Sigmoid colon (tissue), 6 donors: ENCODE measurements at regions not wholly inside any gene's neighbourhood (a gene's known extent, or its start where the extent isn't known, plus 50 kb on each side); places are given as distances from the start of the nearest gene placed in this dataset.

Experiments used
- DNase-seq: peaks from one replicate; pipeline ENCODE4 v3.0.0-alpha.2; 2019
- H3K27ac ChIP-seq, 4 donors: fragments of 200-600 bp; sonication (generic); one replicate each; pipeline ENCODE4 v1.5.1; 2016 to 2019; ENCODE audit warnings: mild to moderate bottlenecking in 1 of 4
- H3K27me3 ChIP-seq, 3 donors: fragments of 200-600 bp; sonication (generic); one replicate each; pipeline ENCODE4 v1.5.1; 2019; ENCODE audit warnings: mild to moderate bottlenecking in 1 of 3
- H3K36me3 ChIP-seq, 4 donors: fragments of 200-600 bp; sonication (generic); one replicate each; pipeline ENCODE4 v1.5.1; 2016 to 2019
- H3K4me1 ChIP-seq, 4 donors: fragments of 200-600 bp; sonication (generic); one replicate each; pipeline ENCODE4 v1.5.1; 2017 to 2019
- H3K4me3 ChIP-seq, 4 donors: fragments of 200-600 bp; sonication (generic); one replicate each; pipeline ENCODE4 v1.5.1; 2017 to 2019; ENCODE audit warnings: mild to moderate bottlenecking in 2 of 4, moderate library complexity in 1 of 4
- H3K9me3 ChIP-seq, 4 donors: fragments of 200-600 bp in 3 of 4; sonication (generic) in 3 of 4; one replicate each; pipeline versions ENCODE4 v1.5.1 to v1.6.1; 2013 to 2019
- EP300 ChIP-seq, 4 donors: sonication (generic); formaldehyde crosslinking; IDR thresholded peaks; one replicate each; pipeline ENCODE4 v1.6.1; 2017; ENCODE audit warnings: antibody characterized with exemption in 4 of 4
- POLR2A ChIP-seq, 2 donors: fragments of 450-650 bp; IDR thresholded peaks; one replicate each; pipeline ENCODE4 v1.6.1; 2016; ENCODE audit warnings: antibody characterized with exemption in 2 of 2, mild to moderate bottlenecking in 2 of 2, moderate library complexity in 2 of 2
- POLR2AphosphoS5 ChIP-seq, 4 donors: sonication (generic); formaldehyde crosslinking; IDR thresholded peaks; one replicate each; pipeline ENCODE4 v1.6.1; 2017; ENCODE audit warnings: antibody characterized with exemption in 4 of 4
- WGBS, 2 donors: extraction: QIAGEN DNeasy Blood & Tissue Kit; methylation state at CpG; one replicate each; pipeline ENCODE4 v1.1.7; 2013; 5-methylcytosine and 5-hydroxymethylcytosine counted together
- intact Hi-C: fragments of 100-400 bp; cut with DNase I; formaldehyde crosslinking; loops from one replicate; pipeline ENCODE4 v1.15.1; 2023
- TF ChIP-seq, protein P1 (sequence below), 4 experiments: fragments of 450-650 bp in 3 of 4; fragments of 200-600 bp in 1 of 4; IDR thresholded peaks; one replicate each; pipeline ENCODE4 v1.5.1; 2016 to 2019; ENCODE audit warnings: antibody characterized with exemption in 4 of 4, mild to moderate bottlenecking in 3 of 4, moderate library complexity in 2 of 4
- donor health status: healthy with polysubstance abuse.
- donor health status: healthy.

DNA sequence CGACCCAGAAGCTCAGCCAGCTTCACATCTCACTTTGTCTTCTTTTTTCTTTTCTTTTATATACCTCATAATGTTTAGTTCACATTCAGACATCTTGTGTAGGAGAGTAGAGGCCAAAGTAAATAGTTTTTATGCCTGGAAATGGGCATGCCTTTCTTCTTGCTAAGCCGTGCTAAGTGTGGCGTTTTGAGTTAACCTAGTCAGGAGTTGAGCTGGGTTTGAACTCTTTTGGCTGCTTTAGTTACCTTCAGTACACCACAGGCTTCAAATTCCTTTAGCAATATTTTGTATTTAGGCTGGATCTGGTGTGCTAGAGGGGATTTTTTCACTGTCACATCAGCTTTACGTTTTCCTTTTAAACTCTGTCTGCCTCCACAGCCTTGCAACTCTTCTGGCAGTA, 300.8 kb downstream of the ZNF674 start:
- no peaks in the 10 kb centered on the region for H3K27me3 ChIP-seq
- H3K9me3 ChIP-seq, result no peaks in the 10 kb centered on the region
- 85% methylated on average over 4 of the region's 4 CpGs for WGBS, 2 donors
- no peak for DNase-seq
- no peak overlapping the region for H3K4me3 ChIP-seq
- intact Hi-C loops, result no loop called here
- H3K4me1 ChIP-seq, result no peaks in the 10 kb centered on the region
- TF ChIP-seq, protein P1, sequence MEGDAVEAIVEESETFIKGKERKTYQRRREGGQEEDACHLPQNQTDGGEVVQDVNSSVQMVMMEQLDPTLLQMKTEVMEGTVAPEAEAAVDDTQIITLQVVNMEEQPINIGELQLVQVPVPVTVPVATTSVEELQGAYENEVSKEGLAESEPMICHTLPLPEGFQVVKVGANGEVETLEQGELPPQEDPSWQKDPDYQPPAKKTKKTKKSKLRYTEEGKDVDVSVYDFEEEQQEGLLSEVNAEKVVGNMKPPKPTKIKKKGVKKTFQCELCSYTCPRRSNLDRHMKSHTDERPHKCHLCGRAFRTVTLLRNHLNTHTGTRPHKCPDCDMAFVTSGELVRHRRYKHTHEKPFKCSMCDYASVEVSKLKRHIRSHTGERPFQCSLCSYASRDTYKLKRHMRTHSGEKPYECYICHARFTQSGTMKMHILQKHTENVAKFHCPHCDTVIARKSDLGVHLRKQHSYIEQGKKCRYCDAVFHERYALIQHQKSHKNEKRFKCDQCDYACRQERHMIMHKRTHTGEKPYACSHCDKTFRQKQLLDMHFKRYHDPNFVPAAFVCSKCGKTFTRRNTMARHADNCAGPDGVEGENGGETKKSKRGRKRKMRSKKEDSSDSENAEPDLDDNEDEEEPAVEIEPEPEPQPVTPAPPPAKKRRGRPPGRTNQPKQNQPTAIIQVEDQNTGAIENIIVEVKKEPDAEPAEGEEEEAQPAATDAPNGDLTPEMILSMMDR (IDR thresholded peaks at IDR 0.05), result no peak
- TF ChIP-seq POLR2AphosphoS5 (IDR thresholded peaks at IDR 0.05) (no peak), POLR2A (IDR thresholded peaks at IDR 0.05) (no peak), EP300 (IDR thresholded peaks at IDR 0.05) (no peak)
- H3K27ac ChIP-seq, result no peak overlapping the region
- H3K36me3 ChIP-seq, result no peaks in the 10 kb centered on the region

DNA sequence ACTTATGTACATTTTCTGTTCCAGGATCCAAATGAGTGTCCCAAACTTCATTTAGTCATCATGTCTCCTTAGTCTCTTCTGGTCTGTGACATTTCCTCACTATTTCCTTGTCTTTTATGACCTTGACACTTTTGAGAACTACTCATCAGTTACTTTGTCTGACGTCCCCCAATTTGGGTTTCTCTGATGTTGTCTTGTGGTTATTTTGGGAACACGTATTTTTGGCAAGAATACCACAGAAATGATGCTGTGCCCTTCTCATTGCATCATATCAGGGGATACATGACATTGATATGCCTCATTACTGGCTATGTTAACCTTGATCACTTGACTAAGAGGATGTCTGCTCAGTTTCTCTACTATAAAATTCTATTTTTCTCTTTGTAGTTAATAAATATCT, 308.8 kb downstream of the ZNF674 start:
- Histone ChIP-seq H3K27me3 (no peaks in the 10 kb centered on the region), H3K4me3 (no peak overlapping the region), H3K36me3 (no peaks in the 10 kb centered on the region), H3K27ac (no peak overlapping the region), H3K9me3 (no peaks in the 10 kb centered on the region), H3K4me1 (no peaks in the 10 kb centered on the region)
- WGBS, 2 donors, result 55 to 76% methylated on average over 2 of the region's 2 CpGs
- no peak for TF ChIP-seq POLR2AphosphoS5 (IDR thresholded peaks at IDR 0.05)
- TF ChIP-seq, protein P1 (IDR thresholded peaks at IDR 0.05), result no peak
- TF ChIP-seq EP300 (IDR thresholded peaks at IDR 0.05), result no peak
- TF ChIP-seq POLR2A (IDR thresholded peaks at IDR 0.05), result no peak
- no peak for DNase-seq
- intact Hi-C loops, result no loop called here

DNA sequence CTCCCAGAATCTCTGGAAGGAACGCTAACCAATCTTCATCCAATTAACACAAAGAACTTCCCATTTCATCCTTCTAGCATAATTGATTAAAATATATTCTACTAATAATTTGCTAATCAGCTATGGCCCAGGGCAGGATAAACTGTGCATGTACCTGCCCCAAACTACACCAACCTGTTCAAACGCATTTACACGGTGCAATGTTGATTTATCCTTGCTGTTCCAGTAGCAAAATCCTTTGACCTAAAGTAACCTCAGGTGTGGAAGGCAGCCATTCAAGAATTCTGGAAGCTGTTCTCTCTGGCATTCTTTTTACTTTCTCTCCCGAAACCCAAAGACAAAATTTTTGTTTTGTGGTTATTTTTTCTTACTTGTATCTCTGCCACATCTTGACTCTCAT, 309.4 kb downstream of the ZNF674 start:
- no peak for DNase-seq
- Histone ChIP-seq H3K4me1 (no peaks in the 10 kb centered on the region), H3K36me3 (no peaks in the 10 kb centered on the region), H3K27me3 (no peaks in the 10 kb centered on the region), H3K9me3 (no peaks in the 10 kb centered on the region), H3K27ac (no peak overlapping the region), H3K4me3 (no peak overlapping the region)
- intact Hi-C loops, result no loop called here
- TF ChIP-seq EP300 (IDR thresholded peaks at IDR 0.05), result no peak
- no peak for TF ChIP-seq POLR2A (IDR thresholded peaks at IDR 0.05)
- TF ChIP-seq POLR2AphosphoS5 (IDR thresholded peaks at IDR 0.05), result no peak
- TF ChIP-seq, protein P1 (IDR thresholded peaks at IDR 0.05), result no peak
- WGBS, 2 donors, result 71 to 87% methylated on average over 4 of the region's 4 CpGs

DNA sequence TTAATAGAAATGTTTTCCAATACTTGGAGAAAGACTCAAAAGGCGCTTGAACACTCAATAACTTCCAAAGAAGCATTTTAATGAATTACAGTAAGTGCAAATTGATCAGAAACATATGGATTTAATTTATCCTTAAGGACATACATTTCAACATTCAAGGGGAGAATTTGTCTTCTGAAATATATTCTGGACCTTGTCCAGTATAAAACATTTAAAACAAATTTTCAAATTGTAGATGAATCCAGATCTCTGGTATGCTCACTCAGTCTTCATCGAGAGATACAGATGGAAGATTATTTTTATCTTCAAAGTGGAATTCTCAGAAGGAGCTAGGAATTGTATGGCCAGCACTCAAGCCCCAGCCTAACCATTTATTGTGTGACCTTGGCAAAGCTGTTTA, 310.4 kb downstream of the ZNF674 start:
- WGBS, 2 donors, result 88 to 91% methylated on average over 2 of the region's 2 CpGs
- TF ChIP-seq POLR2AphosphoS5 (IDR thresholded peaks at IDR 0.05), result no peak
- TF ChIP-seq EP300 (IDR thresholded peaks at IDR 0.05), result no peak
- no peak for TF ChIP-seq POLR2A (IDR thresholded peaks at IDR 0.05)
- TF ChIP-seq, protein P1 (IDR thresholded peaks at IDR 0.05), result no peak
- H3K4me1 ChIP-seq, result no peaks in the 10 kb centered on the region
- intact Hi-C loops, result no loop called here
- H3K4me3 ChIP-seq, result no peak overlapping the region
- H3K27ac ChIP-seq, result no peak overlapping the region
- H3K27me3 ChIP-seq, result no peaks in the 10 kb centered on the region
- H3K9me3 ChIP-seq, result no peaks in the 10 kb centered on the region
- DNase-seq, result no peak
- H3K36me3 ChIP-seq, result no peaks in the 10 kb centered on the region

DNA sequence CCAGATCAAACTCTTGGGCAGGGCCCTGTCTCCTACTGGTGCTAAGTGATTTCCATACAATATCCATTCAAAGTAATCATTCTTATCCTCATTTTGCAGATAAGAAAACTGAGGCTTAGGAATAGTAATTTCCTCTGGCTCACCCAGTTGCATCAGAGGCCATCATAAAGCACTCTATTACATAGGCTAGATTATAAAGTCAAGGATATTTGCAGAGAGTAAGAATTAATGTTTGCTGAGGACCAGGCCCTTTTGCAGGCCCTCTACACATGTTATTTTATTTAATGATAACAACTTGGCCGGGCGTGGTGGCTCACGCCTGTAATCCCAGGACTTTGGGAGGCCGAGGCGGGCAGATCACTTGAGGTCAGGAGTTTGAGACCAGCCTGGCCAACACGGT, 316.8 kb downstream of the ZNF674 start:
- intact Hi-C loops, result no loop called here

More for the DNA sequence above, 316.8 kb downstream of the ZNF674 start:
- Histone ChIP-seq H3K4me3 (no peak overlapping the region), H3K36me3 (no peaks in the 10 kb centered on the region), H3K4me1 (no peaks in the 10 kb centered on the region), H3K27me3 (no peaks in the 10 kb centered on the region), H3K9me3 (no peaks in the 10 kb centered on the region), H3K27ac (no peak overlapping the region)
- WGBS, 2 donors, result 40 to 87% methylated on average over 6 of the region's 6 CpGs
- TF ChIP-seq, protein P1 (IDR thresholded peaks at IDR 0.05), result no peak
- no peak for TF ChIP-seq POLR2AphosphoS5 (IDR thresholded peaks at IDR 0.05)
- TF ChIP-seq EP300 (IDR thresholded peaks at IDR 0.05), result no peak
- no peak for TF ChIP-seq POLR2A (IDR thresholded peaks at IDR 0.05)
- no peak for DNase-seq
